ENCODE measurements at regions not wholly inside any gene's neighbourhood (a gene's known extent, or its start where the extent isn't known, plus 50 kb on each side); places are given as distances from the start of the nearest gene placed in this dataset.

DNA sequence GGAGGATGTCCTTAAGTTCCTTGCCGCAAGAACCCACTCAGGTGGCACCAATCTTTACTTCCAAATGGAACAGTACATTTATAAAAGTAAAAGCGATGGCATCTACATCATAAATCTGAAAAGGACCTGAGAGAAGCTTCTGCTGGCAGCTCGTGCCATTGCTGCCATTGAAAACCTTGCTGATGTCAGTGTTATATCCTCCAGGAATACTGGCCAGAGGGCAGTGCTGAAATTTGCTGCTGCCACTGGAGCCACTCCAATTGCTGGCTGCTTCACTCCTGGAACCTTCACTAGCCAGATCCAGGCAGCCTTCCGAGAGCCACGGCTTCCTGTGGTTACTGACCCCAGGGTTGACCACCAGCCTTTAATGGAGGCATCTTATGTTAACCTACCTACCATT is 191.7 kb downstream of the TRIM27 start:
- peaks cover 66 to 87% of the 10 kb centered on the region in 2 donors for H3K27me3 ChIP-seq (ENCODE audit: control insufficient read depth in 2 of 2, insufficient read depth in 1 of 2, low read length in 1 of 2)
- DNase-seq (ENCODE audit: low read depth in 6 of 9, low spot score in 9 of 9), result no peak
- H3K36me3 ChIP-seq (ENCODE audit: control insufficient read depth in 2 of 2, insufficient read depth in 2 of 2, low read length in 1 of 2), result no peaks in the 10 kb centered on the region
- no peak overlapping the region for H3K4me3 ChIP-seq (ENCODE audit: low read length in 2 of 2)
- H3K27ac ChIP-seq (ENCODE audit: low read depth in 1 of 2, low read length in 1 of 2), result no peak overlapping the region
- WGBS, result 55% methylated on average over 5 of the region's 5 CpGs
- H3K4me1 ChIP-seq (ENCODE audit: control insufficient read depth in 2 of 2, insufficient read depth in 2 of 2, low read length in 2 of 2), result no peaks in the 10 kb centered on the region
- H3K9me3 ChIP-seq (ENCODE audit: control insufficient read depth in 2 of 2, insufficient read depth in 1 of 2, low read length in 1 of 2), result peaks cover 4 to 11% of the 10 kb centered on the region in 2 donors

DNA sequence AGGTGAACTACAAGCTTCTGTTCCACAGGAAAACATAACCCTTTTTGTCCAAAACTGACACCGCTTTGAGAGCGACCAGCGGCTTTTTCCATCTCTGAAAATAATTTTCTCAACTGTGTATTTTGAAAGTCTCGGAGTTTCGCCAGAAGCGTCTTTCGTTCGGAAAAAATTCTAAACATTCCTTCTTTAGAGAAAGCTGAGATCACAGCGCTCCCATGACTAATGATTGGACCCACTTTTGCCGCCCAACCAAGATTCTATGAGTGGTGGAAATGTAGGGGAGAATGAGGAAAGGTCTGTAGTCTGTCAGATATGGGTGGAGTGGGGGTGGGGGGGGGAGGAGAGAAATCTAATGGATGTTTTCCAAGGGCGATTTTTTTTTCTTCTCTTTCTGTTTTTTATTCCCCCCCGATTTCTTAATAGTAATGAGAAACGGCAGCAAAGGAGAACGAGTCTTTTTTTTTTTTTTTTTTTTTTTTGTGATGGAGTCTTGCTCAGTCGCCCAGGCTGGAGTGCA is 189.3 kb downstream of the TRIM27 start:
- H3K36me3 ChIP-seq (ENCODE audit: control insufficient read depth in 2 of 2, insufficient read depth in 2 of 2, low read length in 1 of 2), result no peaks in the 10 kb centered on the region
- no peaks in the 10 kb centered on the region for H3K4me1 ChIP-seq (ENCODE audit: control insufficient read depth in 2 of 2, insufficient read depth in 2 of 2, low read length in 2 of 2)
- DNase-seq (ENCODE audit: low read depth in 6 of 9, low spot score in 9 of 9), result no peak
- peaks cover 4 to 11% of the 10 kb centered on the region in 2 donors for H3K9me3 ChIP-seq (ENCODE audit: control insufficient read depth in 2 of 2, insufficient read depth in 1 of 2, low read length in 1 of 2)
- WGBS, result 33% methylated on average over 15 of the region's 15 CpGs
- no peak overlapping the region for H3K4me3 ChIP-seq (ENCODE audit: low read length in 2 of 2)
- H3K27ac ChIP-seq (ENCODE audit: low read depth in 1 of 2, low read length in 1 of 2), result no peak overlapping the region
- peaks cover 81 to 98% of the 10 kb centered on the region in 2 donors for H3K27me3 ChIP-seq (ENCODE audit: control insufficient read depth in 2 of 2, insufficient read depth in 1 of 2, low read length in 1 of 2)

DNA sequence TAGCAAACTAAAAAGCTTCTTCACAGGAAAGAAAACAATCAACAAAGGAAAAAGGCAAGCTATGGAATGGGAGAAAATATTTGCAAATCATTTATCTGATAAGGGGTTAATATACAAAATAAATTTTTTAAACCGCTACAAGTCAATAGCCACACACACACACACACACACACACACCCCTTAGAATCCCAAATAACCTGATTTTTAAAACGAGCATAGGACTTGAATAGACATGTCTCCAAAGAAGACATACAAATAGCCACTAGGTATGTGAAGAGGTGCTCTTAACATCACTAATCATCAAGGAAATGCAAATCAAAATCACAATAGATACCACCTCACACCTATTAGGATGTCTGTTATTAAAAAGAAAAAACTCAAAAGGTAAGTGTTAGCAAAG is 187.7 kb downstream of the TRIM27 start:
- no peaks in the 10 kb centered on the region for H3K4me1 ChIP-seq (ENCODE audit: control insufficient read depth in 2 of 2, insufficient read depth in 2 of 2, low read length in 2 of 2)
- H3K27me3 ChIP-seq (ENCODE audit: control insufficient read depth in 2 of 2, insufficient read depth in 1 of 2, low read length in 1 of 2), result peaks cover 84 to 98% of the 10 kb centered on the region in 2 donors
- no peak overlapping the region for H3K27ac ChIP-seq (ENCODE audit: low read depth in 1 of 2, low read length in 1 of 2)
- H3K9me3 ChIP-seq (ENCODE audit: control insufficient read depth in 2 of 2, insufficient read depth in 1 of 2, low read length in 1 of 2), result peaks cover 2 to 7% of the 10 kb centered on the region in 2 donors
- no peak overlapping the region for H3K4me3 ChIP-seq (ENCODE audit: low read length in 2 of 2)
- DNase-seq (ENCODE audit: low read depth in 6 of 9, low spot score in 9 of 9), result no peak
- WGBS, result 23% methylated on average over 2 of the region's 2 CpGs
- H3K36me3 ChIP-seq (ENCODE audit: control insufficient read depth in 2 of 2, insufficient read depth in 2 of 2, low read length in 1 of 2), result no peaks in the 10 kb centered on the region

DNA sequence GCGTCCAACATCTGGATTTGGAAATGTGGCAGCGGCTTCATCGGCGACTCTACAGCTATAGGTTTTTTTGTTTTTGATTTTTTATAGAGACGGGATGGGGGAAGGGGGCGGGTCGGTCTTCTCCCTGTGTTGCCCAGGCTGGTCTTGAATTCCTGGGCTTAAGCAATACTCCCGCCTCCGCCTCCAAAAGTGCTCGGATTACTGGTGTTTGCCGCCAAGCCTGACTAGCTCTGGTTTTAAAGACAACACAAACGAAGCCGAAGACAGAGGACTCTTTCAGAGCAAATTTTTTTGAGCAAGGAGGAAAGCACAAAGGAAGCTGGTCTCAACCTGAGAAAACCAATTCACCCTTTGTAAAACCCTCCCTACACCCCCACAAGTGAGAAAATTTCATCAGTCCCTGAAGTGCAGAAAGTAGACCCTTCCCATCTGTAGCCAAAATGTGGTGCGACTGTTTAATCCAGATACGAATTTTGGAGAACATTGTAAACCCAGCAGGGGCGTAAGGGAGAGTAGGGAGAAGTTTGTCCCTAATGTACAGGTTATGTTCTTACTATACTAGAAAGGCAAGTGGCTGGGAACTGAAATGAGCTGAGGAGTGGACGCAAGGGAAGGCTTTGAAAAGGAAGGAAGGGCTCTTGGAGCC is 185.9 kb downstream of the TRIM27 start:
- Histone ChIP-seq H3K9me3 (ENCODE audit: control insufficient read depth in 2 of 2, insufficient read depth in 1 of 2, low read length in 1 of 2) (peaks cover 2 to 7% of the 10 kb centered on the region in 2 donors), H3K27me3 (ENCODE audit: control insufficient read depth in 2 of 2, insufficient read depth in 1 of 2, low read length in 1 of 2) (peaks cover 80 to 96% of the 10 kb centered on the region in 2 donors), H3K36me3 (ENCODE audit: control insufficient read depth in 2 of 2, insufficient read depth in 2 of 2, low read length in 1 of 2) (no peaks in the 10 kb centered on the region), H3K4me1 (ENCODE audit: control insufficient read depth in 2 of 2, insufficient read depth in 2 of 2, low read length in 2 of 2) (no peaks in the 10 kb centered on the region), H3K27ac (ENCODE audit: low read depth in 1 of 2, low read length in 1 of 2) (no peak overlapping the region), H3K4me3 (ENCODE audit: low read length in 2 of 2) (no peak overlapping the region)
- WGBS, result 9% methylated on average over 17 of the region's 17 CpGs
- DNase-seq (ENCODE audit: low read depth in 6 of 9, low spot score in 9 of 9), result no peak

DNA sequence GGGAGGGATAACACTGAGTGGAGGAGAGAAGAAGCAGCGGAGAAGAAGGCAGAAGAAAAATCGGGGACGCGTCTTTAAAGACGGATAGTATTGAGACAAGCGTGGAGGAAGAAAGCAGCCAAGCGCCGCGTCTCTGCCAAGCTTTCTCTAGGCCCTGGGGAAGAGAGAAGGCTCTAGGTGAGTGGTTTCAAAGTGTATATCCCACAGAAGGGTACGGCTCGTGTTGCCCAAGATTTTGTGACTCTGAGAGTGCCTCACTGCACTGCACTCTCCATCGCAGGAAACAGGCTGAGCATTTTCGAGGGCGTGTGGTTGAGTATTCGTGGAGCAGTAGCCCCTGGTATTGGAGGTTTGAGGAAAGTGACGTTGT is 185.4 kb downstream of the TRIM27 start:
- WGBS, result 5% methylated on average over 16 of the region's 16 CpGs

DNA sequence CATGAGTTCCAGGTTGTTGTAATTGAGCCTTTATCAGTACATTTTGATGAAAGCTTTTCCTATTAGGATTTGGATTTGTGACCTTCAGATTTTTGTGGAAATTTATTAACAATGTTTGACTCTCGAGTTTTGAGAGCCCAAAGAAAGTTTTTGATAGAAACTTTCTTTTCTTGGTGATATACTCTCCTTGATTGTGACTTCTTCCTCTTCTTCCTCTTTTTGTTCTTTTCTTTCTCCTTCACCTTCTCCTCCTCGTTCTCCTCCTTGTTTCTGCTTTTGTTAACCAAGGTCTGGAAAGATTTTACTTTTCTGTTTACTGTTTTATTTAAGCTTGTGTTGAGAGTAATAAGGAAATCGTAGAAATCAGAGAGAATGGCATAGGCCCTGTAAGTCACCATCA is 182.4 kb downstream of the TRIM27 start:
- Histone ChIP-seq H3K27ac (ENCODE audit: low read depth in 1 of 2, low read length in 1 of 2) (no peak overlapping the region), H3K4me1 (ENCODE audit: control insufficient read depth in 2 of 2, insufficient read depth in 2 of 2, low read length in 2 of 2) (no peaks in the 10 kb centered on the region), H3K36me3 (ENCODE audit: control insufficient read depth in 2 of 2, insufficient read depth in 2 of 2, low read length in 1 of 2) (no peaks in the 10 kb centered on the region), H3K27me3 (ENCODE audit: control insufficient read depth in 2 of 2, insufficient read depth in 1 of 2, low read length in 1 of 2) (peaks cover 57 to 74% of the 10 kb centered on the region in 2 donors), H3K4me3 (ENCODE audit: low read length in 2 of 2) (no peak overlapping the region), H3K9me3 (ENCODE audit: control insufficient read depth in 2 of 2, insufficient read depth in 1 of 2, low read length in 1 of 2) (peaks cover 0 to 3% of the 10 kb centered on the region in 2 donors)
- no peak for DNase-seq (ENCODE audit: low read depth in 6 of 9, low spot score in 9 of 9)
- 46% methylated on average over 3 of the region's 3 CpGs for WGBS

More for the DNA sequence above, 185.4 kb downstream of the TRIM27 start:
- no peaks in the 10 kb centered on the region for H3K4me1 ChIP-seq (ENCODE audit: control insufficient read depth in 2 of 2, insufficient read depth in 2 of 2, low read length in 2 of 2)
- H3K36me3 ChIP-seq (ENCODE audit: control insufficient read depth in 2 of 2, insufficient read depth in 2 of 2, low read length in 1 of 2), result no peaks in the 10 kb centered on the region
- no peak overlapping the region for H3K4me3 ChIP-seq (ENCODE audit: low read length in 2 of 2)
- DNase-seq (ENCODE audit: low read depth in 6 of 9, low spot score in 9 of 9), result no peak
- peaks cover 80 to 95% of the 10 kb centered on the region in 2 donors for H3K27me3 ChIP-seq (ENCODE audit: control insufficient read depth in 2 of 2, insufficient read depth in 1 of 2, low read length in 1 of 2)
- H3K27ac ChIP-seq (ENCODE audit: low read depth in 1 of 2, low read length in 1 of 2), result no peak overlapping the region
- peaks cover 2 to 7% of the 10 kb centered on the region in 2 donors for H3K9me3 ChIP-seq (ENCODE audit: control insufficient read depth in 2 of 2, insufficient read depth in 1 of 2, low read length in 1 of 2)

DNA sequence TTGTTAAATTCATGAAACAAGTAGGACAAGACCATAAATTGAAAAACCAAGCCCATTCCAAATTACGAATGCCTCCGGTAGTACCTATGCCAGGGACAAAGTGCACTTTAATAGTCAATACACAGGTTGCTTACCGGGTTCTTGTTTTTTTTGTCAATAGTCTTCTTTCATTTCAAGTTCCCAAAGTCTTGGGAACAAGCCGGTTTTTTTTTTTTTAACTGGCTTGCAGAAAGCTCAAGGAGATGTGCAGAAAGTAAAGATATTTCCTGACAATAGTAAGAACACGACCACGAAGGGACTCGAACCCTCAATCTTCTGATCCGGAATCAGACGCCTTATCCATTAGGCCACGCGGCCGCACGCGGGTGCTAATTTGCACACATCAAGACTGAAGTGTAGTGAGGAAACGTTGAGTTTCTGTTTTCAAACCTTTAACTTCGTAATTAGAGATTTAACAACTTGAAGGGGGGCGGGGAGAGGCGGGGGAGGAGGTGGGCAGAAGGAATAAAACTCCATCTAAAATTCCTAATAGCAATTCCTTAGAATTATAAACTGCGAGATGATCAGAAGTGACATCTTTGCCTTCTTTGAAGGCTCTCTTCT is 181.0 kb downstream of the TRIM27 start:
- WGBS, result 7% methylated on average over 19 of the region's 19 CpGs

DNA sequence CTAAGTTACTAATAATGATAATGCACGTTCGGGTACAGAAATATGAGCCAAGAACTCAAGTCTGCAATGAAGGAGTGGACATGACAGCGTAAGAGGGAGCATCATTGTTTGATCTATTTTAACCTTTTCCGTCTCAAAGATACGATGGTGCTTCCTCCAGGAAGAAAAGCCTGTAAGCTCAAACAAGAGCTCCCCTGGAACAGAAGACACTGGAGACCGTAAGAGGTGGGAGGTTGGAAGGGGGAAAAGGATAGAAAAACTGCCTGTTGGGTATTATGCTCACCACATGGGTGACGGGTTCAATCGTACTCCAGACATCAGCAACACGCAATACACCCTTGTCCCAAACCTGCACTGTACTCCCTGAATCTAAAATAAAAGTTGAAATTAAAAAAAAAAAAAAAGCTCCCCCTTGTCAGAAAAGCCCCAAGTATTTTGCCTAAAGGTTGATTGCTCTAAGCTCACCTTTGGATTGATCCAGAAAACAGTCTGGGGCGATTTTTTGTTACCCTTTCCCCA is 180.5 kb downstream of the TRIM27 start:
- Histone ChIP-seq H3K27ac (ENCODE audit: low read depth in 1 of 2, low read length in 1 of 2) (no peak overlapping the region), H3K9me3 (ENCODE audit: control insufficient read depth in 2 of 2, insufficient read depth in 1 of 2, low read length in 1 of 2) (peaks cover 0 to 3% of the 10 kb centered on the region in 2 donors), H3K27me3 (ENCODE audit: control insufficient read depth in 2 of 2, insufficient read depth in 1 of 2, low read length in 1 of 2) (peaks cover 44 to 64% of the 10 kb centered on the region in 2 donors), H3K4me3 (ENCODE audit: low read length in 2 of 2) (no peak overlapping the region), H3K4me1 (ENCODE audit: control insufficient read depth in 2 of 2, insufficient read depth in 2 of 2, low read length in 2 of 2) (no peaks in the 10 kb centered on the region), H3K36me3 (ENCODE audit: control insufficient read depth in 2 of 2, insufficient read depth in 2 of 2, low read length in 1 of 2) (no peaks in the 10 kb centered on the region)
- 15% methylated on average over 10 of the region's 10 CpGs for WGBS
- no peak for DNase-seq (ENCODE audit: low read depth in 6 of 9, low spot score in 9 of 9)

More for the DNA sequence above, 181.0 kb downstream of the TRIM27 start:
- Histone ChIP-seq H3K4me3 (ENCODE audit: low read length in 2 of 2) (no peak overlapping the region), H3K27ac (ENCODE audit: low read depth in 1 of 2, low read length in 1 of 2) (no peak overlapping the region), H3K4me1 (ENCODE audit: control insufficient read depth in 2 of 2, insufficient read depth in 2 of 2, low read length in 2 of 2) (no peaks in the 10 kb centered on the region), H3K36me3 (ENCODE audit: control insufficient read depth in 2 of 2, insufficient read depth in 2 of 2, low read length in 1 of 2) (no peaks in the 10 kb centered on the region), H3K27me3 (ENCODE audit: control insufficient read depth in 2 of 2, insufficient read depth in 1 of 2, low read length in 1 of 2) (peaks cover 50 to 68% of the 10 kb centered on the region in 2 donors), H3K9me3 (ENCODE audit: control insufficient read depth in 2 of 2, insufficient read depth in 1 of 2, low read length in 1 of 2) (peaks cover 0 to 3% of the 10 kb centered on the region in 2 donors)
- DNase-seq (ENCODE audit: low read depth in 6 of 9, low spot score in 9 of 9), result no peak

DNA sequence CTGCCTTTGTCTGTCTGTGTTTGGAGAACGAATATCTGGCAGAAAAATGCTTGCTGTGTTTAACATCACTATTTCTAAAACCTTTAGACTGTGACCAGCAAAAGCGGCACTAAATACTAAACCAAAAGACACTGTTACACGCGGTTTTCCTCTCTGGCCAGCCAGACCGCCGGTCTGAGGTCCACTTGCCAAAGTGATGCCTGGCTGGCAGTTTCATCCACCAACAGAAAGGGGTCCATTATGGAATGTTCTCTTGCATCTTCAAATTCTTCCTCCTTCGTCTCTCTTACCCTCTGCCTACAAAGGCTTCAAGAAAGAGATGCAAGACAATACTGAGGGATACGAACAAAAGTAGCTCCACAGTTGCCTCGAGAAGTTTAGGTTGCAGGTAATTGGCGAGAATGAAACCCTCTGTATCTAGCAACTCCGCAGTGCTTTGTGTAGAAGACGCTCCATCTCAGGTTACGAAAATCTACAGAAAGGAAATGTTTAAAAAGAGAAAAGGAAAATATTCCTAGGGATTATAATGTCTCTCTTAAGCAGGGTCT is 176.6 kb downstream of the TRIM27 start:
- Histone ChIP-seq H3K4me3 (ENCODE audit: low read length in 2 of 2) (no peak overlapping the region), H3K27ac (ENCODE audit: low read depth in 1 of 2, low read length in 1 of 2) (no peak overlapping the region), H3K4me1 (ENCODE audit: control insufficient read depth in 2 of 2, insufficient read depth in 2 of 2, low read length in 2 of 2) (no peaks in the 10 kb centered on the region), H3K27me3 (ENCODE audit: control insufficient read depth in 2 of 2, insufficient read depth in 1 of 2, low read length in 1 of 2) (peaks cover 14 to 36% of the 10 kb centered on the region in 2 donors), H3K9me3 (ENCODE audit: control insufficient read depth in 2 of 2, insufficient read depth in 1 of 2, low read length in 1 of 2) (peaks cover 1 to 3% of the 10 kb centered on the region in 2 donors), H3K36me3 (ENCODE audit: control insufficient read depth in 2 of 2, insufficient read depth in 2 of 2, low read length in 1 of 2) (no peaks in the 10 kb centered on the region)
- WGBS, result 54% methylated on average over 13 of the region's 13 CpGs
- DNase-seq (ENCODE audit: low read depth in 6 of 9, low spot score in 9 of 9), result no peak

All from thymus (tissue), 11 donors.